IPS-18a (cell line): ENCODE measurements at regions not wholly inside any gene's neighbourhood (a gene's known extent, or its start where the extent isn't known, plus 50 kb on each side); places are given as distances from the start of the nearest gene placed in this dataset.
"Not testable (repeated sequence)": the region's sequence is repeated elsewhere in the genome, so short reads cannot be mapped to it uniquely, and the experiment has no call there.

Experiments
- H3K27ac ChIP-seq: one replicate; pipeline ENCODE4 v1.5.1; 2013; ENCODE audit warnings: low read length
- H3K27me3 ChIP-seq: one replicate; pipeline ENCODE4 v1.6.1; 2013; ENCODE audit warnings: mild to moderate bottlenecking, low read length; ENCODE audit not compliant: control insufficient read depth, insufficient read depth
- H3K36me3 ChIP-seq: one replicate; pipeline ENCODE4 v1.6.1; 2013; ENCODE audit warnings: low read depth, low read length; ENCODE audit not compliant: control insufficient read depth
- H3K4me1 ChIP-seq: one replicate; pipeline ENCODE4 v1.6.1; 2013; ENCODE audit warnings: low read depth, low read length; ENCODE audit not compliant: control insufficient read depth
- H3K4me3 ChIP-seq: one replicate; pipeline ENCODE4 v1.5.1; 2013; ENCODE audit warnings: low read length
- H3K9ac ChIP-seq: one replicate; pipeline ENCODE4 v1.6.1; 2013; ENCODE audit warnings: mild to moderate bottlenecking, low read length, moderate library complexity
- H3K9me3 ChIP-seq: one replicate; pipeline ENCODE4 v1.6.1; 2013; ENCODE audit warnings: low read depth, low read length; ENCODE audit not compliant: control insufficient read depth

- Histone ChIP-seq H3K4me1 (no peaks in the 10 kb centered on the region), H3K4me3 (no peak overlapping the region), H3K36me3 (no peaks in the 10 kb centered on the region), H3K27ac (no peak overlapping the region), H3K9ac (no peak overlapping the region), H3K27me3 (no peaks in the 10 kb centered on the region), H3K9me3 (no peaks in the 10 kb centered on the region)
Measured at GRCh38 chr18:30705943-30706342, 336.6 kb downstream of the DSC3 start.

DNA sequence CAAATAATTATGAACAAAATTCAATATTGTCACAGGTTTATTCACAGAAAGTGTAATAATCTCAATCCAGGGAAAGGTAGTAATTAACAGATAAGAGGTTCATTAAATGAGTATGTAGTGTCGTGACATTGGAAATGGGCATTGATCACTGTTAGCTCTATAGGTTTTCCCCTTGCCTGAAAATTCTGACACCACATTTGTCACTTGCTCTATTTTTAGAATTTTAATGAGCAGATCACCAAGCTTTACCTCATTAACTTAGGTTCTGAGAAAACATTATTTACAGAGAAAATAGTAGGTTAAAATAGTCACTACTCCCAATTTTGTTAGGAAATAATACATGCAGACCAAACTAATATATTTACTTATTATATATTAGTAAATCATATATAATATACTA is 344.0 kb downstream of the DSC3 start:
- H3K36me3 ChIP-seq, result no peaks in the 10 kb centered on the region
- no peaks in the 10 kb centered on the region for H3K4me1 ChIP-seq
- H3K4me3 ChIP-seq, result no peak overlapping the region
- H3K9me3 ChIP-seq, result no peaks in the 10 kb centered on the region
- no peaks in the 10 kb centered on the region for H3K27me3 ChIP-seq
- H3K27ac ChIP-seq, result no peak overlapping the region
- no peak overlapping the region for H3K9ac ChIP-seq

DNA sequence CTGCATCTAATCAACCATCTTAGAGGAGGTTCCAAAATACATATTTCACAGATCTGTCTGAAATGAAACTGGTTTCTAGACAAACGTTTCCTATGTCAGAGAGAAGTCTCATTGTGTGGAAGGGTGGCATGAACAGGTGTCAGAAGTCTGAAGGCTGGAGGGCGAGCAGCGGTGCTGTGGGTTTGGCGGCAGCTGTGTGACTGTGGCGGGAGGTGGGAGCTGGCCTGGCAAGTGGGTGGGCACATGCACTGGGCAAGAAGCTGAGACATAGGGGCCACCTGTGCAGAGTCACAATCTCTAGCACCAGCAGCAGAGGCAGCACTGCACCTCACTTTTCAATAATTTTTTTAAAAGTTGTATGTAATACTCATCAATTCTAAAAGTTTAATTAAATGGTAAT is 346.3 kb downstream of the DSC3 start:
- Histone ChIP-seq H3K36me3 (no peaks in the 10 kb centered on the region), H3K27me3 (no peaks in the 10 kb centered on the region), H3K4me3 (no peak overlapping the region), H3K9ac (no peak overlapping the region), H3K4me1 (no peaks in the 10 kb centered on the region), H3K27ac (no peak overlapping the region), H3K9me3 (no peaks in the 10 kb centered on the region)

GRCh38 chr18:30694773-30695172 is 347.8 kb downstream of the DSC3 start:
- no peaks in the 10 kb centered on the region for H3K36me3 ChIP-seq
- no peak overlapping the region for H3K27ac ChIP-seq
- H3K9ac ChIP-seq, result no peak overlapping the region
- no peaks in the 10 kb centered on the region for H3K27me3 ChIP-seq
- no peaks in the 10 kb centered on the region for H3K9me3 ChIP-seq
- no peak overlapping the region for H3K4me3 ChIP-seq
- no peaks in the 10 kb centered on the region for H3K4me1 ChIP-seq

DNA sequence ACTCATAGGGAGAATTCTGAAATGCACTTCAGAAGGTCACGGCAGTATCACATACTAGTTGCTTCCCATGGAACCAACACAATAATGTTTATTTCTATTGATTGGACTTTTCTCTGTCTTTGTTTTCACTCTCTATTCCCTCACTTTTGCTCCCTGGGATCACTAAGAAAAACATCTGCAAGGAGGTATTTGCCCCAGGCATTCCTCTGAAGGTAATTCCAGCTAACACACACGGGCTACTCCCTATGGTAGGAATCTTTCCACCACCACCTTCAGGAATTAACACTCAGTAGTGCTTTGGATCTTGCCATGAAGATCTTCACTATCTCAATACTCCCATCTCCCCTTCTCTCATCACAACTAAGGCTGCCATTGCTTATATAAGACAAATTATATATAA is 353.3 kb downstream of the DSC3 start:
- H3K4me1 ChIP-seq, result no peaks in the 10 kb centered on the region
- no peaks in the 10 kb centered on the region for H3K9me3 ChIP-seq
- H3K4me3 ChIP-seq, result no peak overlapping the region
- no peak overlapping the region for H3K27ac ChIP-seq
- no peaks in the 10 kb centered on the region for H3K27me3 ChIP-seq
- H3K36me3 ChIP-seq, result no peaks in the 10 kb centered on the region
- H3K9ac ChIP-seq, result no peak overlapping the region

DNA sequence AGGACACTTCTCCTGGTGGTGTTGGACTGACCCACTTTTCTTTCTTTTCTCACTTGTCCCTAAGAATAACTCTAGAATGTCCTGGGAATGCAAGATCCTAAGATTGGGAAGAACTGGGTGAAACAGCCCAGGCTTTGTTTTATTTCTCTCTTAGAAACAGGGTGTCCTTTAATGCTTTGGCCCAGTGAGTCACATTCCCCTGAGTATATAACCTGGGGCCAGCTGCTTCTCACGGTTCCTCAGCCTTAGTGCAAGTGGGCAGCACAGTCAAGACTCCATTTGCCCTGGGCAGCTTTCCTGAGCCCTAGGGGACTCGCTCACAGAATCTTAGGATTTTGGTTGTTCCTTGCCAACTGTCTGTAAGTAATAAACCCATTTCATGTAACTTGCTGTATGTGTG is 355.0 kb downstream of the DSC3 start:
- Histone ChIP-seq H3K36me3 (no peaks in the 10 kb centered on the region), H3K27me3 (no peaks in the 10 kb centered on the region), H3K4me1 (no peaks in the 10 kb centered on the region), H3K9ac (no peak overlapping the region), H3K4me3 (no peak overlapping the region), H3K27ac (no peak overlapping the region), H3K9me3 (no peaks in the 10 kb centered on the region)

GRCh38 chr18:30684825-30685481 is 357.6 kb downstream of the DSC3 start:
- H3K27me3 ChIP-seq, result no peaks in the 10 kb centered on the region
- no peaks in the 10 kb centered on the region for H3K9me3 ChIP-seq

GRCh38 chr18:30683836-30684235 is 358.7 kb downstream of the DSC3 start:
- Histone ChIP-seq H3K27ac (no peak overlapping the region), H3K36me3 (no peaks in the 10 kb centered on the region), H3K9me3 (no peaks in the 10 kb centered on the region), H3K27me3 (no peaks in the 10 kb centered on the region), H3K4me3 (no peak overlapping the region), H3K4me1 (no peaks in the 10 kb centered on the region), H3K9ac (no peak overlapping the region)

More at GRCh38 chr18:30684825-30685481, 357.6 kb downstream of the DSC3 start:
- H3K4me1 ChIP-seq, result no peaks in the 10 kb centered on the region
- H3K27ac ChIP-seq, result no peak overlapping the region
- H3K36me3 ChIP-seq, result no peaks in the 10 kb centered on the region
- no peak overlapping the region for H3K9ac ChIP-seq
- no peak overlapping the region for H3K4me3 ChIP-seq

DNA sequence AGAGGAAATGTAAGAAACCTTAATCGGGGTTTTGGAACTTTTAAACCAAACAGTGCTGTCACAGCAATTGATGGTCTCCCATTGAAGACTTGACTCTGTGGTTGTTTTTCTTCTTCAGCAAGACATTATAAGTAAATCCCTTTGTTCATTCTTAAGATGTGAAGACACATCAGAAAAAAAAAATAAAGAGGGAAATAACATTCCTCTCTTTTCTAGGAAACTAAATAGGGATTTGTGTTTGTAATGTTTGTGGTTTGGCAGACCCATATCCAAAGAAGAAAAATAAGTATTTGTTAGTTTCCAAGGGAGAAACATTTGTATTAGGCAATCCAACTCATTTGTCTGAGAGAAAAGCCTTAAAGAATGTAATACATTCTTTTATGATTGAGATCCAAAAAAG is 359.9 kb downstream of the DSC3 start:
- Histone ChIP-seq H3K27me3 (no peaks in the 10 kb centered on the region), H3K9ac (no peak overlapping the region), H3K4me1 (no peaks in the 10 kb centered on the region), H3K4me3 (no peak overlapping the region), H3K36me3 (no peaks in the 10 kb centered on the region), H3K27ac (no peak overlapping the region), H3K9me3 (no peaks in the 10 kb centered on the region)

GRCh38 chr18:30679285-30679930 is 363.1 kb downstream of the DSC3 start:
- H3K27ac ChIP-seq, result no peak overlapping the region
- no peaks in the 10 kb centered on the region for H3K4me1 ChIP-seq
- H3K9me3 ChIP-seq, result no peaks in the 10 kb centered on the region
- H3K4me3 ChIP-seq, result no peak overlapping the region
- no peaks in the 10 kb centered on the region for H3K36me3 ChIP-seq
- no peak overlapping the region for H3K9ac ChIP-seq
- no peaks in the 10 kb centered on the region for H3K27me3 ChIP-seq

GRCh38 chr18:30677813-30678212 is 364.7 kb downstream of the DSC3 start:
- not testable (repeated sequence) for H3K9me3 ChIP-seq, H3K9ac ChIP-seq, H3K27ac ChIP-seq, H3K27me3 ChIP-seq, H3K36me3 ChIP-seq, H3K4me3 ChIP-seq, H3K4me1 ChIP-seq

DNA sequence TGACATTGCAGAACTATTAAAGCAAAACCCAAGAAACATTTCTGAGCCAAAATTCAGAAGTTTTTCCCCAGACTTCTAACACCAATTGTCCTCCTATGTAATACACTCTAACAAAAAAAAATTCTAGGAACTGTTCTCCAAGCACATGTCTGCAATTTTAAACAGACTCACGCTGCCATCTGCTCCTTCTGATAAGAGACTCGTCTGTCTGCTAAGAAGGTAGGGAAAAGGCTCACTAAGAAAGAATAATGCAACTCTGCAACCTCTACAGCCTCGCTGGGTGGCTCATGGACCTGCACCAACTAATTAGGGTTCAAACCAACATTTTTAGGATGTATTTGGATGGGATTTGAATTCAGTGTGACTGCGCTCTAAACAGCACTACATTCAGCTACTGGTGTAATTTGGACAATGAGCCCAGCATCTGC is 366.5 kb downstream of the DSC3 start:
- no peak overlapping the region for H3K27ac ChIP-seq
- no peak overlapping the region for H3K9ac ChIP-seq
- H3K4me3 ChIP-seq, result no peak overlapping the region
- H3K4me1 ChIP-seq, result no peaks in the 10 kb centered on the region
- no peaks in the 10 kb centered on the region for H3K27me3 ChIP-seq
- H3K9me3 ChIP-seq, result no peaks in the 10 kb centered on the region
- H3K36me3 ChIP-seq, result no peaks in the 10 kb centered on the region
